ENCODE measurements at regions not wholly inside any gene's neighbourhood (a gene's known extent, or its start where the extent isn't known, plus 50 kb on each side); places are given as distances from the start of the nearest gene placed in this dataset.

DNA sequence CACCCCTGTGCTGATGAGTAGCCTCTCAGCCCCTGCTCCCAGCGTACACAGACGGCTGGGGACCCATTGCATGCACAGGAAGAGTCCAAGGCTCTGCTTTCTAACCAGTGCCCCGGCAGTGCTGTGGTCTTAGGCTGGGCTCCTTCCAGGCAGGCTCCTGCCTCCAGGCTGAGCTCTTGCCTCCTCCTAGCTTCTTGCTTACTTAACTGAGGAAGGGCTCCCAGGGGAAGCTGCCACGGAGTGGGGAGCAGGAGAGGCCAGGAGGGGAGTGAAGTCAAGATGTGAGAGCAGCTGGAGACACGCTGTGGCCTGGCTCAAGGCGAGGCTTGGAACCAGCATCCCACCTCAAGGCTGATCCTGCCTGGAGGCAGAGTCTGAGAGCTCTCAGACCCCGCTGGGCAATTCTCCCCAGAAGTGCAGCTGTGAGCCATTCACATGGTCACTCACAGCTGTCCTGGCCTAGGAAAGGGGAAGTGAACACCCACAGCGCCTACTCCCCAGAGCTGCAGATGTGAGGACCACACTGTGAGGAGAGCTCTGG, 141.0 kb downstream of the TBXT start:
- ChIA-PET CTCF (ENCODE audit: low intra/inter-chr PET ratio, low total read pairs) (no interaction called here), POLR2A (no interaction called here)
- Histone ChIP-seq H3K27ac (ENCODE audit: extremely low read length, insufficient read depth, low read length) (no peak overlapping the region), H3K36me3 (replicated peaks in 1 of 2; ENCODE audit: control insufficient read depth in 1 of 2, insufficient read depth in 2 of 2, low read length in 2 of 2) (no peaks in the 10 kb centered on the region), H3K27me3 (ENCODE audit: control insufficient read depth in 1 of 2, insufficient read depth in 2 of 2, low read length in 2 of 2) (peaks cover 2 to 19% of the 10 kb centered on the region in 2 experiments), H3K4me2 (ENCODE audit: low read depth, low read length) (no peak overlapping the region), H3K9ac (ENCODE audit: insufficient read depth, low read depth, low read length) (no peak overlapping the region), H3K79me2 (ENCODE audit: insufficient read depth, low read length) (no peaks in the 10 kb centered on the region), H3K4me1 (ENCODE audit: insufficient read depth, low read length) (no peaks in the 10 kb centered on the region), H4K20me1 (ENCODE audit: insufficient read depth, low read length) (no peaks in the 10 kb centered on the region), H3K9me3 (ENCODE audit: low read length) (no peaks in the 10 kb centered on the region), H3K4me3 (replicated peaks in 1 of 3; ENCODE audit: insufficient read depth in 1 of 3, low read depth in 2 of 3, low read length in 3 of 3) (no peak overlapping the region), H2AFZ (ENCODE audit: low read length) (no peak overlapping the region)
- no peak for ATAC-seq
- FAIRE-seq, result no peak
- in situ Hi-C loops (cut with HindIII; ENCODE audit: extremely low pct_ligation_motif_present, low pct_unique_long_range_greater_than_20kb), result no loop called here
- WGBS (ENCODE audit: low lambda C conversion rate), result 4% methylated on average over 6 of the region's 8 CpGs
- no peak for TF ChIP-seq ZC3H4 (CRISPR knock-in tag; IDR thresholded peaks at IDR 0.05; ENCODE audit: borderline replicate concordance)
- no peak for TF ChIP-seq ZNF234 (CRISPR knock-in tag; conservative IDR thresholded peaks at IDR 0.05)
- TF ChIP-seq MAZ (IDR thresholded peaks at IDR 0.05; ENCODE audit: borderline replicate concordance, low read depth, low read length), result no peak
- TF ChIP-seq MAZ (CRISPR knock-in tag; IDR thresholded peaks at IDR 0.05; ENCODE audit: low read depth), result no peak
- no peak for TF ChIP-seq TOE1 (CRISPR knock-in tag; IDR thresholded peaks at IDR 0.05)
- TF ChIP-seq, protein P1, sequence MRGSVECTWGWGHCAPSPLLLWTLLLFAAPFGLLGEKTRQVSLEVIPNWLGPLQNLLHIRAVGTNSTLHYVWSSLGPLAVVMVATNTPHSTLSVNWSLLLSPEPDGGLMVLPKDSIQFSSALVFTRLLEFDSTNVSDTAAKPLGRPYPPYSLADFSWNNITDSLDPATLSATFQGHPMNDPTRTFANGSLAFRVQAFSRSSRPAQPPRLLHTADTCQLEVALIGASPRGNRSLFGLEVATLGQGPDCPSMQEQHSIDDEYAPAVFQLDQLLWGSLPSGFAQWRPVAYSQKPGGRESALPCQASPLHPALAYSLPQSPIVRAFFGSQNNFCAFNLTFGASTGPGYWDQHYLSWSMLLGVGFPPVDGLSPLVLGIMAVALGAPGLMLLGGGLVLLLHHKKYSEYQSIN (CRISPR knock-in tag; IDR thresholded peaks at IDR 0.05; ENCODE audit: borderline replicate concordance), result no peak
- TF ChIP-seq KAT8 (CRISPR knock-in tag; IDR thresholded peaks at IDR 0.05), result no peak
- TF ChIP-seq ZSCAN30 (CRISPR knock-in tag; IDR thresholded peaks at IDR 0.05), result no peak
- TF ChIP-seq GZF1 (CRISPR knock-in tag; IDR thresholded peaks at IDR 0.05), result no peak
- no peak for TF ChIP-seq SMAD1 (CRISPR knock-in tag; IDR thresholded peaks at IDR 0.05; ENCODE audit: borderline replicate concordance, low read depth)
- no peak for TF ChIP-seq ZNF484 (CRISPR knock-in tag; IDR thresholded peaks at IDR 0.05; ENCODE audit: borderline replicate concordance, low read depth)
- TF ChIP-seq SP140L (CRISPR knock-in tag; IDR thresholded peaks at IDR 0.05; ENCODE audit: borderline replicate concordance), result no peak
- no peak for TF ChIP-seq EEA1 (CRISPR knock-in tag; IDR thresholded peaks at IDR 0.05; ENCODE audit: borderline replicate concordance)
- TF ChIP-seq, protein P2, sequence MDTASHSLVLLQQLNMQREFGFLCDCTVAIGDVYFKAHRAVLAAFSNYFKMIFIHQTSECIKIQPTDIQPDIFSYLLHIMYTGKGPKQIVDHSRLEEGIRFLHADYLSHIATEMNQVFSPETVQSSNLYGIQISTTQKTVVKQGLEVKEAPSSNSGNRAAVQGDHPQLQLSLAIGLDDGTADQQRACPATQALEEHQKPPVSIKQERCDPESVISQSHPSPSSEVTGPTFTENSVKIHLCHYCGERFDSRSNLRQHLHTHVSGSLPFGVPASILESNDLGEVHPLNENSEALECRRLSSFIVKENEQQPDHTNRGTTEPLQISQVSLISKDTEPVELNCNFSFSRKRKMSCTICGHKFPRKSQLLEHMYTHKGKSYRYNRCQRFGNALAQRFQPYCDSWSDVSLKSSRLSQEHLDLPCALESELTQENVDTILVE (CRISPR knock-in tag; IDR thresholded peaks at IDR 0.05), result no peak
- no peak for TF ChIP-seq RFXAP (CRISPR knock-in tag; IDR thresholded peaks at IDR 0.05; ENCODE audit: borderline replicate concordance)
- no peak for TF ChIP-seq ZNF235 (CRISPR knock-in tag; IDR thresholded peaks at IDR 0.05; ENCODE audit: borderline replicate concordance)
- intact Hi-C loops (cut with micrococcal nuclease; ENCODE audit: unreplicated experiment), result no loop called here
- DNase-seq (ENCODE audit: low spot score), result no peak
- BruUV-seq (replicated peaks), result no TSS peak
